Sigmoid colon (tissue), 4 donors: ENCODE measurements at regions not wholly inside any gene's neighbourhood (a gene's known extent, or its start where the extent isn't known, plus 50 kb on each side); places are given as distances from the start of the nearest gene placed in this dataset.

Experiments
- POLR2A ChIP-seq, 2 donors: fragments of 450-650 bp; IDR thresholded peaks; one replicate each; pipeline ENCODE4 v1.6.1; 2016; ENCODE audit warnings: antibody characterized with exemption in 2 of 2, mild to moderate bottlenecking in 2 of 2, moderate library complexity in 2 of 2
- POLR2AphosphoS5 ChIP-seq, 4 donors: sonication (generic); formaldehyde crosslinking; IDR thresholded peaks; one replicate each; pipeline ENCODE4 v1.6.1; 2017; ENCODE audit warnings: antibody characterized with exemption in 4 of 4
- TF ChIP-seq, protein P1 (sequence below), 4 experiments: fragments of 450-650 bp in 3 of 4; fragments of 200-600 bp in 1 of 4; IDR thresholded peaks; one replicate each; pipeline ENCODE4 v1.5.1; 2016 to 2019; ENCODE audit warnings: antibody characterized with exemption in 4 of 4, mild to moderate bottlenecking in 3 of 4, moderate library complexity in 2 of 4

DNA sequence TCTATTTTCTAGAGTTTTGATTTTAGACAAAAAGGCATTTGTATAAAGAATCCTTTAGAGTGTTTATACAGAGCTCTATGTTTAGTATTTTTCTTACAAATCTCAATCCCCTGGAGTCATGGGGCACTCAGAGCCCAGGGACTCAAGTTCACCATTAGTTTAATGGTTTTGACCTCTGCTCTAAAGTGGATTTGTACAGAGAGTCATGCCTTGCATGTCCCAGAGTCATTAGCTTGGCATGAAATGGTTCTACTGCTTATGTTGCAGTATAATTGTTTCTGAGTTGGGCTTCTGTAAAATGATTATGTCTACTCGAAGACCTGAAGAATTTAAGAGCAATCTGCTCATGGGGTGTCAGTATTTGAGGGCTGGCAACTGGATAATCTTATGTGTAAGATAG, 406.2 kb downstream of the DLEU7 start:
- TF ChIP-seq, protein P1, sequence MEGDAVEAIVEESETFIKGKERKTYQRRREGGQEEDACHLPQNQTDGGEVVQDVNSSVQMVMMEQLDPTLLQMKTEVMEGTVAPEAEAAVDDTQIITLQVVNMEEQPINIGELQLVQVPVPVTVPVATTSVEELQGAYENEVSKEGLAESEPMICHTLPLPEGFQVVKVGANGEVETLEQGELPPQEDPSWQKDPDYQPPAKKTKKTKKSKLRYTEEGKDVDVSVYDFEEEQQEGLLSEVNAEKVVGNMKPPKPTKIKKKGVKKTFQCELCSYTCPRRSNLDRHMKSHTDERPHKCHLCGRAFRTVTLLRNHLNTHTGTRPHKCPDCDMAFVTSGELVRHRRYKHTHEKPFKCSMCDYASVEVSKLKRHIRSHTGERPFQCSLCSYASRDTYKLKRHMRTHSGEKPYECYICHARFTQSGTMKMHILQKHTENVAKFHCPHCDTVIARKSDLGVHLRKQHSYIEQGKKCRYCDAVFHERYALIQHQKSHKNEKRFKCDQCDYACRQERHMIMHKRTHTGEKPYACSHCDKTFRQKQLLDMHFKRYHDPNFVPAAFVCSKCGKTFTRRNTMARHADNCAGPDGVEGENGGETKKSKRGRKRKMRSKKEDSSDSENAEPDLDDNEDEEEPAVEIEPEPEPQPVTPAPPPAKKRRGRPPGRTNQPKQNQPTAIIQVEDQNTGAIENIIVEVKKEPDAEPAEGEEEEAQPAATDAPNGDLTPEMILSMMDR (IDR thresholded peaks at IDR 0.05), result no peak
- TF ChIP-seq POLR2A (IDR thresholded peaks at IDR 0.05) (no peak), POLR2AphosphoS5 (IDR thresholded peaks at IDR 0.05) (no peak)
